ENCODE measurements at regions not wholly inside any gene's neighbourhood (a gene's known extent, or its start where the extent isn't known, plus 50 kb on each side); places are given as distances from the start of the nearest gene placed in this dataset.

DNA sequence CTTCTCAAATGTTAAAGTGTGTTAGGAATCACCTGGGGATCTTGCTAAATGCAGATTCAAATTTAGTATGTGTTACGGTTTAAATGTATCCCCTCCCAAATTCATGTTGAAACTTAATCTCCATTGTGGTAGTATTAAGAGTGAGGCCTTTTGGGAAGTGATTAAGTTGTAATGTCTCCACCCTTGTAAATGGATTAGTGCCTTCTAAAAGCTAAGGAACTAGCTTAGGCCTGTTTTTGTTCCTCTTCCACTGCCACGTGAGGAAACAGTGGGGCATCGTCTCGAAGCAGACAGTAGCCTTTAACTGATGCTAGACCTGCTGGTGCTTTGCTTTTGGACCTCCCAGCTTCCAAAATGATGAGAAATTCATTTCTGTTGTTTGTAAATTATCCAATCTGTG lies 52.3 kb upstream of the SEMA3D start:
- Histone ChIP-seq H3K27ac (ENCODE audit: insufficient read depth, low read length) (no peak overlapping the region), H3K4me3 (replicated peaks in 1 of 4; ENCODE audit: control extremely low read depth in 1 of 4, insufficient read depth in 1 of 4, low read depth in 3 of 4, low read length in 4 of 4) (no peak overlapping the region), H2AFZ (ENCODE audit: low read length) (no peak overlapping the region), H3K36me3 (ENCODE audit: control insufficient read depth, insufficient read depth, low read length) (no peaks in the 10 kb centered on the region), H3K79me2 (ENCODE audit: control insufficient read depth, insufficient read depth, low read length) (no peaks in the 10 kb centered on the region), H3K9ac (ENCODE audit: insufficient read depth, low read length) (no peak overlapping the region), H3K27me3 (ENCODE audit: control insufficient read depth, insufficient read depth, low read length) (no peaks in the 10 kb centered on the region), H3K9me3 (ENCODE audit: control insufficient read depth, insufficient read depth, low read depth, low read length) (no peaks in the 10 kb centered on the region), H3K4me1 (ENCODE audit: control insufficient read depth, extremely low read depth, insufficient read depth, low read length) (no peaks in the 10 kb centered on the region), H4K20me1 (ENCODE audit: control insufficient read depth, extremely low read depth, insufficient read depth, low read length) (no peaks in the 10 kb centered on the region), H3K4me2 (ENCODE audit: extremely low read depth, insufficient read depth, low read length) (no peak overlapping the region)
- DNase-seq (ENCODE audit: low read depth in 2 of 2): no peak
- no peak for TF ChIP-seq EZH2 (IDR thresholded peaks at IDR 0.05; ENCODE audit: low read length, missing control alignments)
- TF ChIP-seq, protein P1, sequence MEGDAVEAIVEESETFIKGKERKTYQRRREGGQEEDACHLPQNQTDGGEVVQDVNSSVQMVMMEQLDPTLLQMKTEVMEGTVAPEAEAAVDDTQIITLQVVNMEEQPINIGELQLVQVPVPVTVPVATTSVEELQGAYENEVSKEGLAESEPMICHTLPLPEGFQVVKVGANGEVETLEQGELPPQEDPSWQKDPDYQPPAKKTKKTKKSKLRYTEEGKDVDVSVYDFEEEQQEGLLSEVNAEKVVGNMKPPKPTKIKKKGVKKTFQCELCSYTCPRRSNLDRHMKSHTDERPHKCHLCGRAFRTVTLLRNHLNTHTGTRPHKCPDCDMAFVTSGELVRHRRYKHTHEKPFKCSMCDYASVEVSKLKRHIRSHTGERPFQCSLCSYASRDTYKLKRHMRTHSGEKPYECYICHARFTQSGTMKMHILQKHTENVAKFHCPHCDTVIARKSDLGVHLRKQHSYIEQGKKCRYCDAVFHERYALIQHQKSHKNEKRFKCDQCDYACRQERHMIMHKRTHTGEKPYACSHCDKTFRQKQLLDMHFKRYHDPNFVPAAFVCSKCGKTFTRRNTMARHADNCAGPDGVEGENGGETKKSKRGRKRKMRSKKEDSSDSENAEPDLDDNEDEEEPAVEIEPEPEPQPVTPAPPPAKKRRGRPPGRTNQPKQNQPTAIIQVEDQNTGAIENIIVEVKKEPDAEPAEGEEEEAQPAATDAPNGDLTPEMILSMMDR (conservative IDR thresholded peaks at IDR 0.05 in 1 of 2, IDR thresholded peaks at IDR 0.05 in 1 of 2; ENCODE audit: low read depth in 1 of 2, low read length in 2 of 2): no peak

DNA sequence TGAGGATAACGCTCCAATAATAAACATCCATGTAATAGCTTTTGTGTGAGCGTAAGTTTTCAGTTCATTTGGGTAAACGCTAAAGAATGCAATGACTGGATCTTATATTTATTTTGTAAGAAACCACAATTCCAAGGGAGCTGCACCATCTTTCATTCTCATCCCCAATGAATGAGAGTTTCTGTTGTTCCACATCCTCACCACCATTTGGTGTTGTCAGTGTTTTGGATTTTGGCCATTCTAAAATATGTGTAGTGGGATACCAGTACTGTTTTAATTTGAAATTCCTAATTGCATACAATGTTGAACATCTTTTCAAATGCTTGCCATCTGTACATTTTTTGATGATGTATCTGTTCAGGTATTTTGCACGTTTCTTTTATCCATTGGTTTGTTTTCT lies 50.9 kb upstream of the SEMA3D start:
- Histone ChIP-seq H3K4me1 (ENCODE audit: control insufficient read depth, extremely low read depth, insufficient read depth, low read length) (no peaks in the 10 kb centered on the region), H3K36me3 (ENCODE audit: control insufficient read depth, insufficient read depth, low read length) (no peaks in the 10 kb centered on the region), H4K20me1 (ENCODE audit: control insufficient read depth, extremely low read depth, insufficient read depth, low read length) (no peaks in the 10 kb centered on the region), H3K27ac (ENCODE audit: insufficient read depth, low read length) (no peak overlapping the region), H3K4me3 (replicated peaks in 1 of 4; ENCODE audit: control extremely low read depth in 1 of 4, insufficient read depth in 1 of 4, low read depth in 3 of 4, low read length in 4 of 4) (no peak overlapping the region), H3K9me3 (ENCODE audit: control insufficient read depth, insufficient read depth, low read depth, low read length) (no peaks in the 10 kb centered on the region), H3K4me2 (ENCODE audit: extremely low read depth, insufficient read depth, low read length) (no peak overlapping the region), H3K9ac (ENCODE audit: insufficient read depth, low read length) (no peak overlapping the region), H3K79me2 (ENCODE audit: control insufficient read depth, insufficient read depth, low read length) (no peaks in the 10 kb centered on the region), H3K27me3 (ENCODE audit: control insufficient read depth, insufficient read depth, low read length) (no peaks in the 10 kb centered on the region), H2AFZ (ENCODE audit: low read length) (no peak overlapping the region)
- DNase-seq (ENCODE audit: low read depth in 2 of 2): peak; percentile 74 to 85
- no peak for TF ChIP-seq EZH2 (IDR thresholded peaks at IDR 0.05; ENCODE audit: low read length, missing control alignments)
- TF ChIP-seq, protein P1 (conservative IDR thresholded peaks at IDR 0.05 in 1 of 2, IDR thresholded peaks at IDR 0.05 in 1 of 2; ENCODE audit: low read depth in 1 of 2, low read length in 2 of 2): no peak
